Nephron (organoid): ENCODE measurements at regions not wholly inside any gene's neighbourhood (a gene's known extent, or its start where the extent isn't known, plus 50 kb on each side); places are given as distances from the start of the nearest gene placed in this dataset.

Experiments
- H3K27ac Mint-ChIP-seq, 3 experiments: 2 replicates each; pipeline ENCODE4 v1.8.0; 2020; ENCODE audit warnings: mixed read lengths in 3 of 3, mild to moderate bottlenecking in 2 of 3, moderate library complexity in 1 of 3
- H3K27me3 Mint-ChIP-seq: 2 replicates; pipeline ENCODE4 v1.8.0; 2021; ENCODE audit warnings: low read depth, mild to moderate bottlenecking, moderate library complexity, mixed read lengths
- H3K36me3 Mint-ChIP-seq: 2 replicates; pipeline ENCODE4 v1.8.0; 2020; ENCODE audit warnings: low read depth, mixed read lengths
- H3K4me1 Mint-ChIP-seq: 2 replicates; pipeline ENCODE4 v1.8.0; 2020; ENCODE audit warnings: mixed read lengths
- H3K4me3 Mint-ChIP-seq, 3 experiments: 2 replicates each; pipeline ENCODE4 v1.8.0; 2020; ENCODE audit warnings: mild to moderate bottlenecking in 3 of 3, mixed read lengths in 3 of 3, moderate library complexity in 2 of 3
- H3K9me3 Mint-ChIP-seq: 2 replicates; pipeline ENCODE4 v1.8.0; 2020; ENCODE audit warnings: mixed read lengths
- TF ChIP-seq, protein P1 (sequence below), 3 experiments: fragments of 200-600 bp; sonication (generic); IDR thresholded peaks; one replicate each; pipeline ENCODE4 v1.5.0; 2021; ENCODE audit warnings: antibody characterized with exemption in 3 of 3; ENCODE audit not compliant: unreplicated experiment in 3 of 3

DNA sequence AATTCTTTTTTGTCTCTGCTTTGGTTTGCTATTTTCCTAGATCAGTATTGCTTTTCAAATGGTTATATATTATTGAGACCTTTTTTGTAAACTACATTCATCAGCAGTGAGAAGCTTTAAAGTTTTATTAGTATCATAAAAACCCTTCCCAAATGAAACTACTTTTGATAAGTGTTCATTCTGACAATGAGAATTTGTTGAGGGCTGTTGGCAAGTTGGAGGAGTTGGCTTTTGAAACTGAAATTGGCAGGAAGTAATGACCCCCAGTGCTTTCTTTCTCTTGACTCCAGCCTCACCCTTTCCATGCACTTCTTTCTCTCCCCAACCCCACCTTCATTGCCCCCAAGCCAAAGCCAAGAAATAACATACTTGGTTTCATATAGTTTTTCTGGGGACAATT is 113.8 kb downstream of the ZIC5 start:
- Mint-ChIP-seq H3K27me3 (peaks cover 18% of the 10 kb centered on the region), H3K9me3 (no peaks in the 10 kb centered on the region), H3K4me3 (no peak overlapping the region), H3K4me1 (peaks cover 5% of the 10 kb centered on the region), H3K27ac (no peak overlapping the region), H3K36me3 (no peaks in the 10 kb centered on the region)
- TF ChIP-seq, protein P1, sequence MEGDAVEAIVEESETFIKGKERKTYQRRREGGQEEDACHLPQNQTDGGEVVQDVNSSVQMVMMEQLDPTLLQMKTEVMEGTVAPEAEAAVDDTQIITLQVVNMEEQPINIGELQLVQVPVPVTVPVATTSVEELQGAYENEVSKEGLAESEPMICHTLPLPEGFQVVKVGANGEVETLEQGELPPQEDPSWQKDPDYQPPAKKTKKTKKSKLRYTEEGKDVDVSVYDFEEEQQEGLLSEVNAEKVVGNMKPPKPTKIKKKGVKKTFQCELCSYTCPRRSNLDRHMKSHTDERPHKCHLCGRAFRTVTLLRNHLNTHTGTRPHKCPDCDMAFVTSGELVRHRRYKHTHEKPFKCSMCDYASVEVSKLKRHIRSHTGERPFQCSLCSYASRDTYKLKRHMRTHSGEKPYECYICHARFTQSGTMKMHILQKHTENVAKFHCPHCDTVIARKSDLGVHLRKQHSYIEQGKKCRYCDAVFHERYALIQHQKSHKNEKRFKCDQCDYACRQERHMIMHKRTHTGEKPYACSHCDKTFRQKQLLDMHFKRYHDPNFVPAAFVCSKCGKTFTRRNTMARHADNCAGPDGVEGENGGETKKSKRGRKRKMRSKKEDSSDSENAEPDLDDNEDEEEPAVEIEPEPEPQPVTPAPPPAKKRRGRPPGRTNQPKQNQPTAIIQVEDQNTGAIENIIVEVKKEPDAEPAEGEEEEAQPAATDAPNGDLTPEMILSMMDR (IDR thresholded peaks at IDR 0.05; ENCODE audit: unreplicated experiment in 3 of 3): no peak

DNA sequence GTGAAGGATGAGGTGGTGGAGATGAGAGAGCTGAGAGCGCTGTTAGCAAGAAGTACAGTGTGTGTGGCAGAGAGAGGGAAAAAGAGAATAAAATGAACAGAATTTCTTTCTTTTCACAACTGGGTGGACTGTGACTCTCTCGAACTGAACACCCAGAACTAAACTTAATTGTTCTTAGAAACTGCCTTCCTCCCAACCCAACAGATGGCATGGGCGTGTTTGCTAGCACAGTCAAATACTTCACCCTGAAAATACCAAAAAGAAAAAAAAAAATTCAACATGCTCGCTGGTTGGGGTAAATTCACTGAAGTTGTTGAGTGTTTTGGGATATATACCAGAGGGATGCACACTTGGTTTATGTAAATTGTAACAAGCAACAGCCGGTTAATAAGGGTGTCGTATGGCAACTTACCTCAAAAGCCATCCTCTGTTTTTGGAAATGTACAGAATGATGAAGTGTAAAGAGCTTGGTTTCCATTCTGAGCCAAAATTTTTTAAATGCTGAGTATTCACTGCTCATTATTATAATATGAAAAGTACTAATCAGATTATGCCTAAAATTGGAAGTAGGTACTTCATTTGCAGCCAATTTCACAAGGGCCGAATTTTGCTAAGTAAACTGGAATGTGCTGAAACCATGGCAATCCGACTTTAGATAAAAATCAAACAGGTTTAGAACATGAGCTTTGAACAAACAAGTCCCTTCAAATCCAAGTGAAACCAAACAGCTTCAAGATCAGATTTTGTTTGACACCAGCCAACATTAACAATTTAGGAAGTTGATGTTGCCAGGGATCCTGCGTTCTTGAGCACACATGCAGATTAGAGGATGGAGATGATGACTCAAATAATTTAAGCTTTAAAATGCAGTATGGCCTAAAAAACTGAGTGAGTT is 115.8 kb downstream of the ZIC5 start:
- Mint-ChIP-seq H3K4me1 (peaks cover 5% of the 10 kb centered on the region), H3K27me3 (peaks cover 15% of the 10 kb centered on the region), H3K4me3 (no peak overlapping the region), H3K27ac (no peak overlapping the region), H3K9me3 (no peaks in the 10 kb centered on the region), H3K36me3 (no peaks in the 10 kb centered on the region)
- TF ChIP-seq, protein P1 (IDR thresholded peaks at IDR 0.05; ENCODE audit: unreplicated experiment in 3 of 3): no peak

DNA sequence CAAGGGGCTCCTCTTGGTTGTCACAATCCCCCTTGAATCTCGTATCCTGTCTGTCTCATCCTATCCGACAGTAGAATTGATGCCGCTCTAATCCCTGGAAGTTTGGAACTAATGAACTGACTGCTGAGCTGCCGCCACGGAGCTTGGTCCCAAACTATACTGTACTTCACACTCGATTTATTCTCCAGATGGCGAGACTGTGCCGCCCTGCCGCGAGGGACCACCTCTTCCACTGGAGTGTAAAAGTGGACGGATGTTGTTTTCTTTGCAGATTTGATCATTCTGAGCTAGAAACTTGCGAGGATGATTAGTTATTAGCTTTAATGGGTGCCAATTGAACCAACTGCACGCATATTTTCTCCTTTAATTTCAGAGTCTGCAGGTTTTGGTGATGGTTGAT is 117.2 kb downstream of the ZIC5 start:
- Mint-ChIP-seq H3K4me1 (peaks cover 5% of the 10 kb centered on the region), H3K9me3 (no peaks in the 10 kb centered on the region), H3K27me3 (peaks cover 17% of the 10 kb centered on the region), H3K27ac (no peak overlapping the region), H3K36me3 (no peaks in the 10 kb centered on the region), H3K4me3 (no peak overlapping the region)
- TF ChIP-seq, protein P1 (IDR thresholded peaks at IDR 0.05; ENCODE audit: unreplicated experiment in 3 of 3): no peak

DNA sequence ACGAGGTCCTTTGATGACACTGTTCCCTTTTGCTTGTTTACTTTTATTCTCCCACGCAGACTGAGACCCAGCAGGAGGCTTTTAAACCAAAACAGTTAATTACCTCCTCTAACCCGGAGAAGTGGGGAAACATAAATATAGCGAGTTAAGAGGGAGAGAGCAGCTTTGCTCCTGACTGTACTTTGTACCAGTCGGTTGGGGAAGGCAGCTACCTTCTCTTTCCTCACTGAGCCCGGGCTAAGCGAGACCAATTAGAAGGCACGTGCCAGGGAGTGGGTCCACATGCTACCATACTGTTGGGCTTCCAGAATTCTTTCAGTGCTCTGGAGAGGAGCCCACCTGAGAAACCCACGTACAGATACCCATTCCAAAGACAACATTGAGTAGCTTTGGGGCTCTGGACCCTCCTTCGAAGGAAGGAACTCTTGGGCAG is 124.2 kb downstream of the ZIC5 start:
- Mint-ChIP-seq H3K27ac (no peak overlapping the region), H3K9me3 (no peaks in the 10 kb centered on the region)

DNA sequence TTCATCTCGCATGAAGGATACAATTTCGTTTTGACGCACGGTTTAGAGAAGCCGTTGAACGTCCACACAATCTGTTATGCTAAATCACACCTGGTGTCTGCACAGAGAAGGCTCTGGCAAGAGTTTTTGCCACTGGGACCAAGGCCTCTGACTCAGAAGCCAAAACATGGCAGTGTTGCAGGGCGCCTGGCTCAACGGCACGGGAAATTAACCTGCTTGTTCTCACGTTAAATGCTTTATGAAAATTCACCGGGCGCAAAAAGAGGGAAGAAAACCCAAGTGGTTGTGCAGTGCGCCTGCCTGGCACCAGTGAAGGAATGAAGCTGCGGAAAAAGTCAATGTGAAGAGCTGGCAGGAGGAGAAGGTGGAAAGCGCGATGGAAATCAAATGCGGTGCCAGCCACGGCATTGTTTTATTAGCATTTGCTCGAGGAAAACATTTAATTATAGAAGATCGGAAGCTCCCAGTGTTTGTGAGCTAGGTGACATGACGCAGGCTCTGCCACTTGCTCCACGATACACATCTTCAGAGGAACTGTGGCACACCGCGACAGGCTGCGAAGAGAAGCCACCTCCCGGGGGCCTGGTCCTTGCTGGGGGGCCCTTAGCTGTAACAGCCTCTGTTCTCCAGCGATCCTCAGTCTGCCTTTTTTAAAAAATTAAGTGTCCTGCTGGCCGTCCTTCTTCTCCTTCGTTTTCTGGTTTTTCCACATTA is 126.2 kb downstream of the ZIC5 start:
- Mint-ChIP-seq H3K36me3 (no peaks in the 10 kb centered on the region), H3K27me3 (peaks cover 24% of the 10 kb centered on the region), H3K27ac (no peak overlapping the region), H3K9me3 (no peaks in the 10 kb centered on the region), H3K4me1 (no peaks in the 10 kb centered on the region), H3K4me3 (no peak overlapping the region)
- TF ChIP-seq, protein P1 (IDR thresholded peaks at IDR 0.05; ENCODE audit: unreplicated experiment in 3 of 3): no peak

More for the DNA sequence above, 124.2 kb downstream of the ZIC5 start:
- Mint-ChIP-seq H3K4me3 (no peak overlapping the region), H3K36me3 (no peaks in the 10 kb centered on the region), H3K27me3 (peaks cover 24% of the 10 kb centered on the region), H3K4me1 (no peaks in the 10 kb centered on the region)
- TF ChIP-seq, protein P1 (IDR thresholded peaks at IDR 0.05; ENCODE audit: unreplicated experiment in 3 of 3): no peak
